GM23248 (cell line): ENCODE measurements at regions not wholly inside any gene's neighbourhood (a gene's known extent, or its start where the extent isn't known, plus 50 kb on each side); places are given as distances from the start of the nearest gene placed in this dataset.

Source experiments
- DNase-seq: peaks from one replicate; pipeline ENCODE4 v3.0.0-alpha.2; 2015
- H2AFZ ChIP-seq: fragments of 200-600 bp; sonication (generic); 2 replicates; pipeline ENCODE4 v1.6.1; 2016; ENCODE audit warnings: antibody characterized with exemption
- H3F3A ChIP-seq: fragments of 200-600 bp; sonication (generic); 2 replicates; pipeline ENCODE4 v1.6.1; 2016; ENCODE audit warnings: mild to moderate bottlenecking, antibody characterized with exemption, mixed run types; ENCODE audit not compliant: insufficient read depth
- H3K27ac ChIP-seq: fragments of 200-600 bp; sonication (generic); 2 replicates; pipeline ENCODE4 v1.5.1; 2016; ENCODE audit warnings: mild to moderate bottlenecking
- H3K27me3 ChIP-seq: fragments of 200-600 bp; sonication (generic); replicated peaks from 2 replicates; pipeline ENCODE4 v1.6.1; 2016; ENCODE audit warnings: mild to moderate bottlenecking; ENCODE audit not compliant: insufficient read depth
- H3K36me3 ChIP-seq: fragments of 200-600 bp; sonication (generic); 2 replicates; pipeline ENCODE4 v1.6.1; 2016; ENCODE audit warnings: low read depth, mild to moderate bottlenecking
- H3K4me1 ChIP-seq: fragments of 200-600 bp; sonication (generic); 2 replicates; pipeline ENCODE4 v1.6.1; 2016; ENCODE audit warnings: mild to moderate bottlenecking; ENCODE audit not compliant: insufficient read depth
- H3K4me2 ChIP-seq: fragments of 200-600 bp; sonication (generic); one replicate; pipeline ENCODE4 v1.6.1; 2016; ENCODE audit warnings: mild to moderate bottlenecking; ENCODE audit not compliant: unreplicated experiment
- H3K4me3 ChIP-seq: fragments of 200-600 bp; sonication (generic); 2 replicates; pipeline ENCODE4 v1.5.1; 2016; ENCODE audit warnings: mild to moderate bottlenecking
- H3K79me2 ChIP-seq: fragments of 200-600 bp; sonication (generic); 2 replicates; pipeline ENCODE4 v1.6.1; 2016; ENCODE audit warnings: mild to moderate bottlenecking; ENCODE audit not compliant: insufficient read depth
- H3K9ac ChIP-seq: fragments of 200-600 bp; sonication (generic); 2 replicates; pipeline ENCODE4 v1.6.1; 2016; ENCODE audit warnings: mild to moderate bottlenecking
- H3K9me2 ChIP-seq: fragments of 200-600 bp; sonication (generic); 2 replicates; pipeline ENCODE4 v1.6.1; 2016; ENCODE audit warnings: mixed run types, mild to moderate bottlenecking, moderate library complexity; ENCODE audit not compliant: insufficient read depth
- H3K9me3 ChIP-seq: fragments of 200-600 bp; sonication (generic); one replicate; pipeline ENCODE4 v1.6.1; 2017; ENCODE audit warnings: low read depth
- H4K20me1 ChIP-seq: fragments of 200-600 bp; sonication (generic); 2 replicates; pipeline ENCODE4 v1.6.0; 2016; ENCODE audit not compliant: insufficient read depth
- EZH2 ChIP-seq: fragments of 200-600 bp; sonication (generic); IDR thresholded peaks from 2 replicates; pipeline ENCODE4 v1.6.1; 2018; ENCODE audit warnings: antibody characterized with exemption, mild to moderate bottlenecking; ENCODE audit not compliant: insufficient read depth, poor library complexity, severe bottlenecking
- EZH2phosphoT487 ChIP-seq: fragments of 200-600 bp; sonication (generic); IDR thresholded peaks from 2 replicates; pipeline ENCODE4 v1.6.1; 2018; ENCODE audit warnings: antibody characterized with exemption, moderate library complexity, mild to moderate bottlenecking, low read depth; ENCODE audit not compliant: insufficient read depth
- WGBS, 2 experiments: methylation state at CpG; one replicate each; pipeline ENCODE4 v1.1.6; 2015 to 2017; ENCODE audit warnings: low lambda C conversion rate in 2 of 2, low coverage in 1 of 2; ENCODE audit errors: missing lambda C conversion rate in 2 of 2; 5-methylcytosine and 5-hydroxymethylcytosine counted together
- in situ Hi-C: fragments of 300-500 bp; cut with MboI; formaldehyde crosslinking; loops from 2 replicates; pipeline ENCODE4 v1.15.0; 2020

DNA sequence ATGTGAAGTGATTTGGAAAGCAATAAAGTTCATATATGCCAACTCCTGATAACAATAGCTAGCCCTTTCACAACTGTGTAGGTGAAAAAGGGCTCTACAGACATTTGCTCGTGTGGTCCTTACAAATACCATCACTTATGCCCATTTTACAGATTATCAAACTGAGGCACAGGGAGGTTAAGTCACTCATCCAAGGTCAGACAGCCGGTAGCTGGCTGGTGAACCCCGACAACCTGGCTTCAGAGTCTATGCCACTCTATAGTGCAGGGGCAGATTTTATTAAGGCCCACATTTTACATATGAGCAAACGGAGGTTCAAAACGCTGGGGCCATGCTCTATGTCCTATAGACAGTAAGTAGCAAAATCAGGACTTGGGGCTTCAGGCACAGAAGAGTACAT, 280.5 kb downstream of the RRAGC start:
- no peaks in the 10 kb centered on the region for H3K36me3 ChIP-seq
- in situ Hi-C loops: no loop called here
- no peak overlapping the region for H3K4me2 ChIP-seq
- no peak for TF ChIP-seq EZH2
- no peak for TF ChIP-seq EZH2phosphoT487
- H3K27me3 ChIP-seq: peaks cover 23% of the 10 kb centered on the region
- H4K20me1 ChIP-seq: no peaks in the 10 kb centered on the region
- no peak overlapping the region for H3K27ac ChIP-seq
- H3K9me2 ChIP-seq: no peaks in the 10 kb centered on the region
- DNase-seq: no peak
- no peaks in the 10 kb centered on the region for H3F3A ChIP-seq
- H2AFZ ChIP-seq: no peak overlapping the region
- H3K9ac ChIP-seq: no peak overlapping the region
- H3K4me3 ChIP-seq: no peak overlapping the region
- 45 to 53% methylated on average over 5 of the region's 5 CpGs for WGBS, 2 experiments
- no peaks in the 10 kb centered on the region for H3K9me3 ChIP-seq
- H3K79me2 ChIP-seq: no peaks in the 10 kb centered on the region
- H3K4me1 ChIP-seq: no peaks in the 10 kb centered on the region

DNA sequence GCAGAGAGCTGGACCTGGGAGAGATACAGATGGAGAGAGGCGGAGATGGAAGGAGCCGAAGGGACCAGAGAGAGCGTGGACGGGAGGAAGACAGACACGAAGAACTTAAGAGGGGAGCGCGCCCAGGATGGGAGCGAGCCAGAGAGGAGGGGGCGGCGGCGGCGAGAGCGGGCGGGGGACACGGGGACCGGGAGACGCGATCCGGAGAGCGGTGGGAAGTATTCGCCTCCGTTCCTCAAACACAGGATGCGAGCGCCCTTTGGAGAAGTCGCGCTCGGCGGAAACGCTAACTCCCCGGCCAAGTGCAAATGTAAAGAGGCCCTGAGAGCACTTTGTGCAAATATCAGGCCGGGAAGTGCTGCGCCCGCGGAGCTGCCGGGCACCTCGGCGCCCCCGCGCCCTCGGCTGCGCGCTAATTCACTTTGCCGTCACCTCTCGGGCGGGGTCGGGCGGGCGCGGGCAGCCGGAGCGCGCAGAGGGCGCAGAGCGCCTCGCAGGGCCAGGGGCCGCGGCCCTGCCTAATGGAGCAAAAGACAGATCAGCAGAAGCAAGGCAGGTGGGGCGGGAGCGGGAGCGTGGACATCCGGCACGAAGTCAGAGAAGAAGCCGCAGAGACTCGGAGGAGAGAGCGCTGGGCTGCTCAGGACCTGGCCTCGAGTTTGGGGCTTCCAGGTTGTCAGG, 281.2 kb downstream of the RRAGC start:
- no peak for DNase-seq
- H3K79me2 ChIP-seq: no peaks in the 10 kb centered on the region
- H3K27me3 ChIP-seq: peaks cover 23% of the 10 kb centered on the region
- no peaks in the 10 kb centered on the region for H3F3A ChIP-seq
- 2% methylated on average over 32 to 66 of the region's 66 CpGs for WGBS, 2 experiments
- H3K4me3 ChIP-seq: no peak overlapping the region
- in situ Hi-C loops: no loop called here
- H3K9ac ChIP-seq: no peak overlapping the region
- H2AFZ ChIP-seq: no peak overlapping the region
- no peak overlapping the region for H3K27ac ChIP-seq
- no peak overlapping the region for H3K4me2 ChIP-seq
- H3K9me2 ChIP-seq: no peaks in the 10 kb centered on the region
- H3K4me1 ChIP-seq: no peaks in the 10 kb centered on the region
- no peaks in the 10 kb centered on the region for H3K36me3 ChIP-seq
- no peak for TF ChIP-seq EZH2
- no peaks in the 10 kb centered on the region for H4K20me1 ChIP-seq
- no peaks in the 10 kb centered on the region for H3K9me3 ChIP-seq

DNA sequence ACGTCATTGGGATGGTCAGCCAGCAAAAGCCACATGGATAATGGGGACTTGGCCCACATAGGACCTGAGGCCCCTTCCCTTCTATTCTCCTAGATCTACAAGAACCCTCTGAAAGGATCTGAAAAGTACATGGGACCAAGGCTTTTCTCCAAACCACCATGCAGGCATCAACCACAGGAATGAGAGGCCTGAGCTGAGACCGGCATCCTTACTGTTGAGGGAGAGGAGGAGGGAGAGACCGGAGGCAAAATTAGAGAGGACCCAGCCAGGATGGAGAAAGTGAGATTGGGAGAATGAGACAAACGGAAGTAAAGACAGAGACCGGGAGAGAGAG, 281.7 kb downstream of the RRAGC start:
- H3K4me3 ChIP-seq: no peak overlapping the region
- no peak overlapping the region for H3K27ac ChIP-seq
- no peak for DNase-seq
- H3K9ac ChIP-seq: no peak overlapping the region
- no peaks in the 10 kb centered on the region for H3K36me3 ChIP-seq
- in situ Hi-C loops: no loop called here
- no peak overlapping the region for H3K4me2 ChIP-seq
- H3K27me3 ChIP-seq: peaks cover 23% of the 10 kb centered on the region
- no peaks in the 10 kb centered on the region for H3F3A ChIP-seq
- no peaks in the 10 kb centered on the region for H3K9me3 ChIP-seq
- 10 to 11% methylated on average over 5 of the region's 5 CpGs for WGBS, 2 experiments
- H3K4me1 ChIP-seq: no peaks in the 10 kb centered on the region
- H2AFZ ChIP-seq: no peak overlapping the region
- H3K79me2 ChIP-seq: no peaks in the 10 kb centered on the region
- TF ChIP-seq EZH2 (no peak), EZH2phosphoT487 (no peak)
- H4K20me1 ChIP-seq: no peaks in the 10 kb centered on the region
- H3K9me2 ChIP-seq: no peaks in the 10 kb centered on the region

- no peak overlapping the region for H2AFZ ChIP-seq
- no peaks in the 10 kb centered on the region for H4K20me1 ChIP-seq
- no peaks in the 10 kb centered on the region for H3K9me2 ChIP-seq
- H3K9ac ChIP-seq: no peak overlapping the region
- in situ Hi-C loops: no loop called here
- no peak overlapping the region for H3K4me3 ChIP-seq
- H3K27me3 ChIP-seq: peaks cover 23% of the 10 kb centered on the region
- WGBS, 2 experiments: 5 to 10% methylated on average over 4 of the region's 4 CpGs
- H3K79me2 ChIP-seq: no peaks in the 10 kb centered on the region
- no peaks in the 10 kb centered on the region for H3K9me3 ChIP-seq
- no peaks in the 10 kb centered on the region for H3K36me3 ChIP-seq
- no peak for DNase-seq
- no peaks in the 10 kb centered on the region for H3F3A ChIP-seq
- H3K27ac ChIP-seq: no peak overlapping the region
- H3K4me1 ChIP-seq: no peaks in the 10 kb centered on the region
- TF ChIP-seq EZH2phosphoT487 (no peak), EZH2 (no peak)
- H3K4me2 ChIP-seq: no peak overlapping the region
Measured at GRCh38 chr1:38577385-38577784, 282.2 kb downstream of the RRAGC start.

DNA sequence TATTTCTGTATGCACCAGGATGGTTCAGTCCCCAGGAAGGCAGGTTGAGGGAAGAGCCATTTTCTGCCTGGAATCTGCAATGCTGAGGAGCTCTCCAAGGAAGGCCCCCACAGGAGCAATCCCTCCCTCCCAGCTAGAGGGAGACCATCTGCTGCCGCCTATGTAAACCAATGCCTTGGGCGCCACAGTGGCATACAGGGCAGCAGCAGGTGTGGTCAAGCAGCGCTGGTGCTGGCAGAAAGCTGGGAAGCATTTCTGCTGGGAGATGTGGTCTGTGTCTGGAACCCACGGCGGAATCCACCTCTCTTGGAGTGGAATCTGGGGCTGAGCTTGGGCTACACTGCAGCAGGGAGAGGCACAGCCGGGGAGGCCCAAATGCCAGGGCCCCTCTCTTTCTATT, 283.3 kb downstream of the RRAGC start:
- H3K27ac ChIP-seq: no peak overlapping the region
- no peak overlapping the region for H2AFZ ChIP-seq
- H3F3A ChIP-seq: no peaks in the 10 kb centered on the region
- in situ Hi-C loops: no loop called here
- H3K9ac ChIP-seq: no peak overlapping the region
- no peaks in the 10 kb centered on the region for H3K9me2 ChIP-seq
- TF ChIP-seq EZH2phosphoT487 (no peak), EZH2 (no peak)
- no peak overlapping the region for H3K4me3 ChIP-seq
- no peaks in the 10 kb centered on the region for H4K20me1 ChIP-seq
- 19 to 29% methylated on average over 6 of the region's 6 CpGs for WGBS, 2 experiments
- no peaks in the 10 kb centered on the region for H3K4me1 ChIP-seq
- no peaks in the 10 kb centered on the region for H3K79me2 ChIP-seq
- DNase-seq: no peak
- H3K9me3 ChIP-seq: no peaks in the 10 kb centered on the region
- no peaks in the 10 kb centered on the region for H3K36me3 ChIP-seq
- H3K27me3 ChIP-seq: peaks cover 23% of the 10 kb centered on the region
- H3K4me2 ChIP-seq: no peak overlapping the region
